ENCODE measurements at regions not wholly inside any gene's neighbourhood (a gene's known extent, or its start where the extent isn't known, plus 50 kb on each side); places are given as distances from the start of the nearest gene placed in this dataset.

DNA sequence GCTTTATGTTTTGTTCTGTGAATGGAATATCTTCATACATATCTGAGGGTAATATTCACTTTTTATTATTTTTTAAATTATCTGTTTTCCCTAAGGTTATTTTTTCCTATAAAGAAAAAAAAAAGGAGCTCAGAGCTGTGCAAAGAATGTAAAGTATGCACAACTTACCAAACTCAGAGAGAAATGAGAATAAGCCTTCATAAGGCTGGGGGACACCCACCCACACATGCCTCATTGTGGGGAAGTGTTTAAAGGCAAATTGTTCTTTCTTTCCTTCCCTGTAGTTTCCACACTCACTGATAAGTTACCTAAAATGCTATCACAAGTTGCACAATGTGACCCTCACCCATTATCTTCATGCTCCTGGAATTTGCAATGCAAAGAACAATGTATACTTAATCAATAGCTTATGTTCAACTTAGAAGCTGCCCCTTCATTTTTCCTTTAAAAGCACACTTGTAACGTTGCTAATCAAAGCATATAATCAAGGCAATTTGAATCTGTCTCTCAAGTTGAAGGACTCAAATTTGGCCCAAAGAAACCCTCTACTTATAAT, 108.1 kb downstream of the GNAT3 start:
- DNase-seq (ENCODE audit: low spot score): no peak

- no peak for DNase-seq (ENCODE audit: low spot score)
Measured at GRCh38 chr7:80401708-80402107, 110.2 kb downstream of the GNAT3 start.

- DNase-seq (ENCODE audit: low spot score): no peak
Measured at GRCh38 chr7:80393786-80394185, 118.1 kb downstream of the GNAT3 start.

DNA sequence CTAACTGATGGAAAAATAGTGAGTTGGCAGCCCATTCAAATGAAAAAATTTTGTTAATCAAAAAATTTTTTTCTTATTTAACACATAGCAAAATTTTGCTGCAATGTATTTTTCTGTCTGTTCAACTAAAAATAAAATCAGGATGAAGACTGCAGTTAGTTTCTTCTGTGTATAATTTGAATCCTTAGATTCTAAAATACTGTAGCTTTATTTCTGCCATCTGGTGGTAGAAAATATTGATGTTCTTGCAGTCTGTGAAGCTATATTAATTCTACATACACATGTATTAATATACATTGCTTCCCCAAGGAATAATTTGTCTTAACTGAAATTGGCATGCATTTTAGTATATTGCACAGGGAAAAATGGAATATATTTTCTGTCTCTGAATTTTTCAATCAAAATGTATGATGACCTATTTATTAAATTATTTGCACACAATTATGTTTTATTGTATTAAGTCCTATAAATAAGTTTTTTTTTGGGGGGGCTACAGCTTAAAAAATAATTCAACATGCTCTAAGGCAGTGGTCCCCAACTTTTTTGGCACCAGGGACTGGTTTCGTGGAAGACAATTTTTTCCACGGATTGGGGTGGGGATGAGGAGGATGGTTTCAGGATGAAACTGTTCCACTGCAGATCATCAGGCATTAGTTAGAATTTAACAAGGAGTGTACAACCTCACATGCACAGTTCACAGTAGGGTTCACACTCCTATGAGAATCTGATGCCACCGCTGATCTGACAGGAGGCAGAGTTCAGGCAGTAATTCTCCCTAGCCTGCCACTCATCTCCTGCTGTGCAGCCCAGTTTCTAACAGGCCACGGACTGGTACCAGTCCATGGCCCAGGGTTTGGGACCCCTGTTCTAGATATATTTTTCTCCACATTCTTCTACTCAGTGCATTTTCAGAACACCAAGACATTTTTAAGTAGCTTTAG, 119.4 kb downstream of the GNAT3 start:
- peak; percentile 45 for DNase-seq (ENCODE audit: low spot score)

DNA sequence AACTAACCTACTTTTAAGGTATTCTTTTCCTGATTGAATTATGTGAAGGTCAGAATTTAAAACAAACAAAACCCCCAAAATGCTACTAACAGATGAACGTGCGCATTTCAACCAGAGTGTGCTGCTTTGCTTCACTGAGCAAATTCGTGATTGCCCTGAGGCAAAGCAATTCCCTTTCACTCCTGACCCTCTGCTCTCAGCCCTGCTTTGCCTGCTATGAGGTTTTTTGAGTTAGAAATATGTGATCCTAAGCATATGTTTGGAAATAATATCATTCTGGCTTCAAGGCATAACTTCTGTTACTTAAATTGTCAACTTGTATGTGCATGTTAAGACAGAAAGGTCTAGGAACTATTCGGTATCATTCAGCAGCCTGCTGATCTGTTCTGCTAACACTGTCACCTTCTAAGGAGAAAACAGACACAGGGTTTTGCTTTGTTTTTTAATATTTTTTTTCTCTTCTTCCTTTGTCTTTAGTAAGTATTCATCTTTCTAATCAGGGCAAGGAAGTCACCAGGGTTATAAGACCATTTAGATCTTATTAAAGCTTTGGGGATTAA, 124.2 kb downstream of the GNAT3 start:
- DNase-seq (ENCODE audit: low spot score): no peak

DNA sequence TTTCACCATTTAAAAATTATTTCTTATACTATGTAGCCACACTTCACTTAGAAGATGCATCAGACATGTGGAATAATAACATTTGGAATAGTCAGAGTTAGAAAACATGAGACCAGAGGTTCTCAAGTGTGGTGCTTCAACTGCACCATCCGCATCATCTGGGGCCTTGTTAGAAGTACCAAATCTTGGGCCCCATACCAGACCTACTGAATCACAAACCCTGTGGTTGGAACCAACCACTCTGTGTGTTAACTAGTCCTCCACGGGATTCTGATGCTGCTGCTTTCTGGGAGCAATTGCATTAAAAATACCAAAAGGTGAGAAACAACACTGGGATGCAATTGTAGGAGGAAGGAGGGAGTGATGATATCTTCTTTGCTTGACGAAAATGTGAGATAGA, 125.2 kb downstream of the GNAT3 start:
- DNase-seq (ENCODE audit: low spot score): no peak

DNA sequence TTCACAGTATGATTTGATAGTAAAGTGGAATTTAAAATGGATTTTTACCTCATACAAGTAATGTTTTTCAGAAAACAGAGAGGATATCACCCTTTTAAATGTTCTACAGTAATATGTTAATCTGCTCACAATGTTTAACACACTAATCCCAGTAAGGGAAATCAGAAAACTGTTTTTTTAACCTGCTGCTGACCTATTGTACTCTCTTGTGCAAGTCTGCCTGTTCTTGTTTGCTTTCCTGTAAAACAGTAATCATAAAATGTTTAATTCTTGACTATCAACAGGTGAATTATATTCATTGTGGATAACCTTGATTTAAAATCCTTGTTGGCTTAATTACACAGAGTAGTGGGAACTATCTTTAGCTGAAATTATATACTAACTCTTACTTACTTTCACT, 126.4 kb downstream of the GNAT3 start:
- DNase-seq (ENCODE audit: low spot score): no peak

DNA sequence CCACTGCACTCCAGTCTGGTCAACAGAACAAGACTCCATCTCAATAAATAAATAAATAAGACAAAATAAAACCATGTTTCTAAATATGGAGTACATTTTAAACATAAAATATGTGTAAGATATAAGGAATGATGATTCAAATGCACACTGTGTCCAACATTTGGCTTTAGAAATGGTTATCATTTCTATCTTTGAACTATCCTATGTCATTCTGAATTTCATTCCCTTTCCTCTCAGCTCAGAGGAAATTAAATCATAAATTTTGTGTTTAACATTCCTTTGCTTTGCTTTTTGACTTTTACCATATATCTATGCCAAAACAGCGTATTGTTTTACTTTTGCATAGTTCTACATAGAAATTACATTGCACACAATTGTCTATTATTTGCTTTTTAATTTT, 130.9 kb downstream of the GNAT3 start:
- DNase-seq (ENCODE audit: low spot score): no peak

DNA sequence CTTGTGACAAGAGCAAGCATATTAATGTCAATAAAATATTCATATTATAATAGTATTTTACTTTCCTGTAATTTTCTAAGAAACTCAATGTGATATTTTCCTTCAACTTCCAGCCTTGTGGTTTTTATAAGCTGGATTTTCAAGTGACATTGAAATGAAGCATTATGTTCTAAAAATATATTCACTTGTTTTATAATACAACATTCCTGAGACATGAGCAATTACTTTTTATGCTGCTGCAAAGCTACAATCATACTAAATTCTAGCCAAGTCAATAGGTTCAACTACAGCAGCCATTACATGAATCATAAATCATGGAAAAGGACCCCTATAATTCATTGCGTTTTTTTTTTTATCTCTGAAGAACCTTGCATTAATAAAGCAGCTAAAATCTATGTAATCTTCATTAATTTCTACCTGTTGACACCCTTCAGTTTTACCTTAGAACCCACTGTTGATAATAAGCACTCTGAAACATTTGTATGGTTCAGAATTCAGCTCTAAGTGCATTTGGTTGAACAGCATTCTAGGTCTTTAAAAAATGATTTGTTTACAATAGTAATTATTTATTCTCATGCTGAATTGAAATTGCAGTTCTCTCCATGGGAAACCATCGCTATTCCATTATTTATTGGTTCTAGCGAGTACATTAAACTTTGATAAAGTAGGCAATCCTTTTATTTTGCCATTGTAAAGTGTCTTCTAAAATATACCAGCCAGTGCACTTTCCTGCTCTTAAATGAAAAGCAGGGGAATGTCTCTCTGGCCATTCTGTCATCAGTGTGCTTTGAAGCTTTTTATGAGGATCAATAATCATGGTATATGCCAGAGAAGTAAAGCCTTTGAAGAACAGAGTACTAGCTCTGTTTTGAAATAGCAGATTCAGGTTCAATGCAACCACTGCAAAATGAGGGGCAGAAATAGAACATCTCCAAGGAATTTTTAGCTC, 132.6 kb downstream of the GNAT3 start:
- no peak for DNase-seq (ENCODE audit: low spot score)

DNA sequence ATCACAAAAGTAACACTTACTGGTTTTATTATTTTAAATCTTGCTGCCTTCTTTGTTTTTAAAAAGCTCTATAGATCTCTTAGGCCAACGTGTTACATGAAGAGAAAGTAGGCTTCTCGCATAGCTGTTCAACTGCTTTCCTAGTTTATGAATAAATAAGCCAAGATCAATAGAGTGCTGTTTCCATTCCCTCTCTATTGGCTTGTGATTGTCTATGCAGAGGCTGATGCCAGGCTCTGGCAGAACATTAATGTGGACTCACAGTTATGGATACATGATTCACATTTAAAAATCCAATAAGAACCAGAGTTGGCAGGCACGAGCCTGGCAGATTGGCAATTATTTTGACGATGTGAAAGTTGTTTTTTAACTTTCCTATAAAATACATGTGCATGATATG, 137.5 kb downstream of the GNAT3 start:
- no peak for DNase-seq (ENCODE audit: low spot score)

DNA sequence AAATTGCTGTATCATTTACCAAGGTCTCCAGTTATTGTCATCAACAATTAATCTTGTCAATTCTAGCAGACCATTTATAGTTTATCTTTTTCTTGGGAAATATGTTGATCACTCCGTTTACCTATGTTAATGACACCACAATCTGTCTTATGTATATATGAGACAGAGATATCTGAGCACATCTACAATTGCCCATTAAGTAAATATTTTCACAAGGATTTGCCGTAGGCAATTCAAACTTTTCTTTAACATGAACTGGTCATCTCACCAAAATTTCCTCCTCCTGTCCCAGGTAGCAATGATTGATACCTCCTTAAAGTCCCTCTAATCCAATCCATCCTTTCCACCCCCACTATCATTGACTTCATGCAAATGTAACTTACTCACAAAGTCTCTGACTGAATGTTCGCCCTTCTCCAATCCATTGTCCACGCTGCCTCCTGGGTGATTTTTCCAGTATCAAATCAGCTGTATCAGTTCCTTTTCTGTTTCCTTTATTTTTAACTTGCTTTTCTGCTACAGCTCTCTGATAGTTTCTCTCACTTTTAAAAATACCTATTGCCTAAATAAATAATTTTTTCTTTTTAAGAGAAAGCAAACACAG, 138.3 kb downstream of the GNAT3 start:
- no peak for DNase-seq (ENCODE audit: low spot score)

- DNase-seq (ENCODE audit: low spot score): no peak
Measured at GRCh38 chr7:80372415-80372814, 139.4 kb downstream of the GNAT3 start.

DNA sequence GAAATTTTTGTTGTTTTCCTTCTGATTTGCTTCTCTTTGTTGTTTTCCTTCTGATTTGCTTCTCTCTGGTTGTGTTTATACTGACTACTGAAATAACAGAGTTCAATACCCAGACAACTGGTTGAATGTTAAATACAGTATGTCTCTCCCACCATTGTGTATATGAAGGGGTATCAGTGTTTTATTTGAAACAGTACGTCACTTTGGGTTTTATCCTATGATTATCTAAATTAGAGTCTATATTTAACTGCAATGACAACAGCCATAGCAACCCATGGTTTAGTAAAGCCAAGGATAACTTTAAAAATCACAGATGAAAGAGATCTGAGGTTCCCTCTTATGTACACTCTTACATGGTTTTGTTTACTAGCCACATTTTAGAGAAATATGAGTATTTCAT, 141.3 kb downstream of the GNAT3 start:
- DNase-seq (ENCODE audit: low spot score): no peak

DNA sequence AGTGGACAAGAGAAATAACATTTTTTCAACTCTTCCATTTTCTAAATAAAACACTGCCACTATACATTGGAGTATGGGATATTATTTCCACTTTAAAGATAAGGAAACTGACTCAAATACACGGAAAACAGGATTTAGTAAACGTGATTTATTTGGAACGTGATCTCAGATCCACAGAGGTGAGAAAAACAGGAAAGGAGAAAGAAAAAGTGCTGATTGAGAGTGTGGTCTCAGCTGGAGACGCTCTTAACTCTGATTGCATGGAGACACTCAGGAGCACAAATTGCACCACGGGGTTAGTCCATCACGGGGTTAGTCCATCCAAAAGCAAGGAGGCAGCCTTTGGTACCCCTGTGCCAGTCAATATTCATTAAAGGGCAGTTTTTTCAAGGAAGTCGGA, 142.5 kb downstream of the GNAT3 start:
- no peak for DNase-seq (ENCODE audit: low spot score)

- DNase-seq (ENCODE audit: low spot score): no peak
Measured at GRCh38 chr7:80362677-80363076, 149.2 kb downstream of the GNAT3 start.

- DNase-seq (ENCODE audit: low spot score): no peak
Measured at GRCh38 chr7:80362010-80362618, 149.8 kb downstream of the GNAT3 start.

- DNase-seq (ENCODE audit: low spot score): no peak
Measured at GRCh38 chr7:80359476-80359875, 152.4 kb downstream of the GNAT3 start.

DNA sequence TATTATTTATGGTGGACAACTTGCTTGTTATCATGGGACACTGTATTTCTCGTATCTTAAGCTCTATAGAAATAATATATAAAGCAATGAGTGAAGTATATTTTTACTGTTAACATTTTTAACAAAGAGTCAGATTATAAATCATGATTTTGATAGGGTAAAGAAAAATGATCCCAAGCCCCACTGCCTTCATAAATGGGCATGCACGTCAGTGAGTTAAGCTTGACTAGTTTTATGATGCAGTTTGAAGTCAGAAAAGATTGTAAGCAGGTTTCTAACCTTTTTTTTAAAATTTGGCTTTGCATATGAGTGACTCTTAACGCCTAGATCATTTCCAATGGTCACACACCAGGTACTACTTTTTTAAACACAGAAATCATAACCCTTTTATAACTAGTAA, 152.8 kb downstream of the GNAT3 start:
- no peak for DNase-seq (ENCODE audit: low spot score)

- no peak for DNase-seq (ENCODE audit: low spot score)
Measured at GRCh38 chr7:80357530-80357929, 154.3 kb downstream of the GNAT3 start.

- DNase-seq (ENCODE audit: low spot score): no peak
Measured at GRCh38 chr7:80350430-80350829, 161.4 kb downstream of the GNAT3 start.

- DNase-seq (ENCODE audit: low spot score): no peak
Measured at GRCh38 chr7:80348223-80348622, 163.6 kb downstream of the GNAT3 start.
